ENCODE measurements at regions not wholly inside any gene's neighbourhood (a gene's known extent, or its start where the extent isn't known, plus 50 kb on each side); places are given as distances from the start of the nearest gene placed in this dataset.

- no peak overlapping the region for H3K27ac ChIP-seq
- TF ChIP-seq, protein P1, sequence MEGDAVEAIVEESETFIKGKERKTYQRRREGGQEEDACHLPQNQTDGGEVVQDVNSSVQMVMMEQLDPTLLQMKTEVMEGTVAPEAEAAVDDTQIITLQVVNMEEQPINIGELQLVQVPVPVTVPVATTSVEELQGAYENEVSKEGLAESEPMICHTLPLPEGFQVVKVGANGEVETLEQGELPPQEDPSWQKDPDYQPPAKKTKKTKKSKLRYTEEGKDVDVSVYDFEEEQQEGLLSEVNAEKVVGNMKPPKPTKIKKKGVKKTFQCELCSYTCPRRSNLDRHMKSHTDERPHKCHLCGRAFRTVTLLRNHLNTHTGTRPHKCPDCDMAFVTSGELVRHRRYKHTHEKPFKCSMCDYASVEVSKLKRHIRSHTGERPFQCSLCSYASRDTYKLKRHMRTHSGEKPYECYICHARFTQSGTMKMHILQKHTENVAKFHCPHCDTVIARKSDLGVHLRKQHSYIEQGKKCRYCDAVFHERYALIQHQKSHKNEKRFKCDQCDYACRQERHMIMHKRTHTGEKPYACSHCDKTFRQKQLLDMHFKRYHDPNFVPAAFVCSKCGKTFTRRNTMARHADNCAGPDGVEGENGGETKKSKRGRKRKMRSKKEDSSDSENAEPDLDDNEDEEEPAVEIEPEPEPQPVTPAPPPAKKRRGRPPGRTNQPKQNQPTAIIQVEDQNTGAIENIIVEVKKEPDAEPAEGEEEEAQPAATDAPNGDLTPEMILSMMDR (IDR thresholded peaks at IDR 0.05): no peak
Measured at GRCh38 chr6:126781582-126781981, 336.9 kb upstream of the RSPO3 start.

- no peak overlapping the region for H3K27ac ChIP-seq
- TF ChIP-seq, protein P1 (IDR thresholded peaks at IDR 0.05): no peak
- TF ChIP-seq ZFX (IDR thresholded peaks at IDR 0.05; ENCODE audit: borderline replicate concordance): no peak
Measured at GRCh38 chr6:126784161-126784790, 334.2 kb upstream of the RSPO3 start.

DNA sequence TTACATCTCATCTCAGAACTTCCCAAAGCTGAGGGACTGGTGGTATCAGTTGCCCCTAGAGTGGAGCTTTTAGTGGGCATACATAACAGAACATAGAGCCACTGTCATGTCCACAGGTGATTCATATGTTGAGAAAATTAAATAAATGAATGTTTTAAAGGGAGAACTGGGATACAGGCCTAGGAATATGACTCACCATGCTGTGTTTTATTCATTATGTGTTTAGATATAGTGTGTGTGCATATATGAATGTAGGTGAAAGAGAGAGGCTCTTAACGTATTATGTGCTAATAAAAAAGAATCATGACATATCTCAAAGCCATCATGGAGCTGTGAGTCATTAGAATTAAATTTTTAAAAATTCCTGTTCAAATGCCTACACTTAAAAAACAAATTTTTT is 332.2 kb upstream of the RSPO3 start:
- H3K27ac ChIP-seq: no peak overlapping the region
- TF ChIP-seq, protein P1 (IDR thresholded peaks at IDR 0.05): no peak

DNA sequence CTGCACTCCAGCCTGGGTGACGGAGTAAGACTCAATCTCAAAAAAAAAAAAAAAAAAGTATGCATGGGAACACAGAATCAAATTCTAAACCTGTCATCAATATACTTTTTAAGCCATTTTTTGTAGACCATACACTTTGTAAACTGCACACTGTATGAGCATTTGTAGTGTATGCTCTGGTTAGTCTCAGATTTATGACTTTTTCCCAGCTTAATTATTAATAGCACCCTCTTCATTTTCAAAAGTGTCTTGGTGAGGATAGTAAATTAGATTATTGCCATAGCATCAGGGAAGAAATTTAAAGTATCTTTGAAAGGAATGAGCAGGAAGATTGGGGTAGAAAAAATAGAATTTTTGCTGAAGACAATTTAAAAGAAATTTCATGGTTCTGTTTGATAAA is 330.8 kb upstream of the RSPO3 start:
- H3K27ac ChIP-seq: no peak overlapping the region
- no peak for TF ChIP-seq ZFX (IDR thresholded peaks at IDR 0.05; ENCODE audit: borderline replicate concordance)
- TF ChIP-seq, protein P1 (IDR thresholded peaks at IDR 0.05): no peak

GRCh38 chr6:126788861-126789365 is 329.6 kb upstream of the RSPO3 start:
- TF ChIP-seq, protein P1 (IDR thresholded peaks at IDR 0.05): no peak
- TF ChIP-seq ZFX (IDR thresholded peaks at IDR 0.05; ENCODE audit: borderline replicate concordance): no peak
- H3K27ac ChIP-seq: no peak overlapping the region

DNA sequence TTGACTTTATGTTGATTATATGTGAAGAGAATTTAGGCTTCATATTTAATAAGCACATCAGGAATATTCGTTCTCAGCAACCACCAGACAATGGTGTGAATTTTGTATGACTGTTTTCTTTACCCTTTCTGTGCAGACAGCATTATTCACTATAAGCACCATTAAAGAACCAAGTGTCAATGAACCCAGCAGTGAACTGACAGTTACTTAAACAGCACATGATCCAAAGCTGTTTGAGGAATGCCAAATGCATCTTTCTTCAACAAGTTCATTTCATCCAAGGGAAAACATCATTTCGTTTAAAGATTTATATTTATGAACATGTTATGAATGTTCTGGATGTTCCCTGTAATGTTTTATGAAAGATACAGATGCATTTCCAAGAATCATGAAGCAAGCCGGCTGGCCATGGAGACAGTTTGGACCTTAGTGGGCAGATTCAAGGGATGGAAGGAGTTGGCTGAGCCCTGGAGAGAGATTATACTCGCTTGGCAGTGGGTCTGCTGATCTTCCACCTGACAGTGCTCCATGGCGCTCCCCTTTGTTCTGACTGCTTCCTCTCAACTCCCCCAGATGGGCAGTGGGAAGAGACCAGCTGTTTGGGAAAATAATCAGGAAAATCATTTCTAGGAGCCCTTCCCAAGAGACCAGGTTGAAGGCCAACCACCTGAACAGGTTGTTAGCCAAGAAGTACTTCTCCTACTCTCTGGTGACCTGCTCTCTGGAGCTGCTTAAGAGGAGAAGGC is 326.0 kb upstream of the RSPO3 start:
- H3K27ac ChIP-seq: no peak overlapping the region
- TF ChIP-seq, protein P1 (IDR thresholded peaks at IDR 0.05): no peak
- no peak for TF ChIP-seq ZFX (IDR thresholded peaks at IDR 0.05; ENCODE audit: borderline replicate concordance)

DNA sequence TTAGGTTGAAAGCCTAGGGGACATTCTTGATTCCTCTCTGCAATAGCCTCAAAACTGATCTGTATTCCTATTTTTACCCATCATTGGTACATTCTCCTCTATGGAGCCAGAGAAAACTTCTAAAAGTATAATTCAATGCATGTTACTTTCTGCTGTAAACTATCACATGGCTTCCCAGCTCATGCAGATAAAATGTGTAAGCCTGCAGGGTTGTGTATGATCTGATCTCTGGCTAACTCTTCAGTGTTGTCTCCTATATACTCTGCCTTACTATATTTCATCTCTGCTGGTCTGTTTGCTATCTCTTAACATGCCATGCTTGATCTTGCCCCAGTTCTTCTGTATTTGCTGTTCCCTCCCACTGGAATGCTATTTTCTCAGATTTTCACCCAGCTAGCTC is 323.3 kb upstream of the RSPO3 start:
- TF ChIP-seq ZFX (IDR thresholded peaks at IDR 0.05; ENCODE audit: borderline replicate concordance): no peak
- TF ChIP-seq, protein P1 (IDR thresholded peaks at IDR 0.05): no peak
- H3K27ac ChIP-seq: no peak overlapping the region
